DND-41 (cell line): ENCODE measurements at regions not wholly inside any gene's neighbourhood (a gene's known extent, or its start where the extent isn't known, plus 50 kb on each side); places are given as distances from the start of the nearest gene placed in this dataset.

Source experiments
- ATAC-seq: fragments of 200-7000 bp; cut with Tn5 transposase; 3 replicates; pipeline ENCODE4 v1.9.1; 2021; ENCODE audit warnings: low read depth; ENCODE audit not compliant: insufficient read depth
- DNase-seq: peaks from one replicate; pipeline ENCODE4 v3.0.0-alpha.2; 2020
- H2AFZ ChIP-seq: 2 replicates; pipeline ENCODE4 v1.6.0; 2012; ENCODE audit warnings: low read depth, low read length
- H3K27ac ChIP-seq: 2 replicates; pipeline ENCODE4 v1.5.1; 2012; ENCODE audit warnings: low read length, inconsistent platforms
- H3K27me3 ChIP-seq: fragments of 200-600 bp; sonication (generic); 2 replicates; pipeline ENCODE4 v1.6.0; 2012; ENCODE audit warnings: low read length, mild to moderate bottlenecking, inconsistent platforms; ENCODE audit not compliant: insufficient read depth, poor library complexity
- H3K36me3 ChIP-seq: 2 replicates; pipeline ENCODE4 v1.5.1; 2012; ENCODE audit warnings: low read length, inconsistent platforms; ENCODE audit not compliant: insufficient read depth
- H3K4me1 ChIP-seq: 2 replicates; pipeline ENCODE4 v1.5.1; 2012; ENCODE audit warnings: mild to moderate bottlenecking, low read length; ENCODE audit not compliant: insufficient read depth
- H3K4me2 ChIP-seq: 2 replicates; pipeline ENCODE4 v1.6.0; 2012; ENCODE audit warnings: mild to moderate bottlenecking, moderate library complexity, low read length, inconsistent platforms; ENCODE audit not compliant: insufficient read depth
- H3K4me3 ChIP-seq, 2 experiments: fragments of 200-600 bp in 1 of 2; shearing (Covaris generic) in 1 of 2; 2 replicates each; pipeline ENCODE4 v1.5.1; 2012 to 2016; ENCODE audit warnings: inconsistent platforms in 2 of 2, low read length in 2 of 2, mild to moderate bottlenecking in 2 of 2, low read depth in 1 of 2, moderate library complexity in 1 of 2
- H3K79me2 ChIP-seq: 2 replicates; pipeline ENCODE4 v1.6.0; 2012; ENCODE audit warnings: low read length, inconsistent platforms; ENCODE audit not compliant: insufficient read depth
- H3K9ac ChIP-seq: 2 replicates; pipeline ENCODE4 v1.6.0; 2012; ENCODE audit warnings: low read depth, mild to moderate bottlenecking, inconsistent platforms, low read length, moderate library complexity
- H3K9me3 ChIP-seq: 2 replicates; pipeline ENCODE4 v1.5.1; 2012; ENCODE audit warnings: low read length, moderate library complexity, mild to moderate bottlenecking, inconsistent platforms; ENCODE audit not compliant: insufficient read depth, severe bottlenecking
- H4K20me1 ChIP-seq: 2 replicates; pipeline ENCODE4 v1.6.0; 2012; ENCODE audit warnings: low read length; ENCODE audit not compliant: insufficient read depth
- EZH2 ChIP-seq: IDR thresholded peaks from 3 replicates; pipeline ENCODE4 v1.6.1; 2012; ENCODE audit warnings: borderline replicate concordance, low read depth, mild to moderate bottlenecking, moderate library complexity, low read length, inconsistent platforms; ENCODE audit not compliant: severe bottlenecking
- TF ChIP-seq, protein P1 (sequence below): IDR thresholded peaks from 2 replicates; pipeline ENCODE4 v1.5.1; 2012; ENCODE audit warnings: borderline replicate concordance, low read length, moderate library complexity, mild to moderate bottlenecking; ENCODE audit not compliant: poor library complexity, severe bottlenecking; ENCODE audit errors: extremely low read depth

DNA sequence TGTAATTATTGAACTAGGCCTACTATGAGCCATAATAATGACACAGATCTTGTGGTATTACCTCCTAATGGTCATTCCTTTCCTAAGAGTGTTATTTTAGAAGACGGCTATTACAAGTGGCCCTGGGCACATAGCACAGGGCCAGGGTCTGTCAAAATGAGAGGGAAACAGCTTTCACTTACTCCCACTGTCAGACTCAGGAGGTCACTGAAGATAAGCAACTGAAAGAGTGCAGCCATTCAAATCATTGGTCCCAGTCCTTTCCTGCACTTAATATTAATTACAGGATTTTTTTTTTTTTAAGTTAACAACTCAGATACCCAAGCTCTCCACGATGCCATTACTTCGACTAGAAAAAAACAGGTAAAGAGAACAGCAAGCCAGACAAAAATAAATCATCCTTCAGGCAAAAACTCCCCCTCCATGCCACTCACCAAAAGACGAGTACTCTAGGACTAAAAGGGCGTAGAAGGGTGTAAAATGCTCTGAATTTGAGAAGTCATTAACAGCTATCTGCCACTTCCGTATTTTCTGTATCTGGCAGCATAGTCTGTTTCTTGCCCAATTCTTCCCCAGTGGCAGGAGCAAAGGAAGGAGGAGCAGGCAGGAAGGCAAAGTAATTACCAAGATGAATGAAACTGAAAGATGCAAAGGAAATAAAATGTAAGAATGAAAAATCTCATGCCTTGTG lies 87.4 kb downstream of the ZNF608 start:
- no peak overlapping the region for H2AFZ ChIP-seq
- no peak for TF ChIP-seq EZH2
- TF ChIP-seq, protein P1, sequence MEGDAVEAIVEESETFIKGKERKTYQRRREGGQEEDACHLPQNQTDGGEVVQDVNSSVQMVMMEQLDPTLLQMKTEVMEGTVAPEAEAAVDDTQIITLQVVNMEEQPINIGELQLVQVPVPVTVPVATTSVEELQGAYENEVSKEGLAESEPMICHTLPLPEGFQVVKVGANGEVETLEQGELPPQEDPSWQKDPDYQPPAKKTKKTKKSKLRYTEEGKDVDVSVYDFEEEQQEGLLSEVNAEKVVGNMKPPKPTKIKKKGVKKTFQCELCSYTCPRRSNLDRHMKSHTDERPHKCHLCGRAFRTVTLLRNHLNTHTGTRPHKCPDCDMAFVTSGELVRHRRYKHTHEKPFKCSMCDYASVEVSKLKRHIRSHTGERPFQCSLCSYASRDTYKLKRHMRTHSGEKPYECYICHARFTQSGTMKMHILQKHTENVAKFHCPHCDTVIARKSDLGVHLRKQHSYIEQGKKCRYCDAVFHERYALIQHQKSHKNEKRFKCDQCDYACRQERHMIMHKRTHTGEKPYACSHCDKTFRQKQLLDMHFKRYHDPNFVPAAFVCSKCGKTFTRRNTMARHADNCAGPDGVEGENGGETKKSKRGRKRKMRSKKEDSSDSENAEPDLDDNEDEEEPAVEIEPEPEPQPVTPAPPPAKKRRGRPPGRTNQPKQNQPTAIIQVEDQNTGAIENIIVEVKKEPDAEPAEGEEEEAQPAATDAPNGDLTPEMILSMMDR = no peak
- no peak overlapping the region for H3K27ac ChIP-seq
- no peaks in the 10 kb centered on the region for H3K79me2 ChIP-seq
- no peaks in the 10 kb centered on the region for H3K36me3 ChIP-seq
- ATAC-seq (no peak), DNase-seq (no peak)
- H3K27me3 ChIP-seq = no peaks in the 10 kb centered on the region
- no peak overlapping the region for H3K4me2 ChIP-seq
- H3K9me3 ChIP-seq = no peaks in the 10 kb centered on the region
- no peak overlapping the region for H3K9ac ChIP-seq
- no peak overlapping the region for H3K4me3 ChIP-seq
- H3K4me1 ChIP-seq = peaks cover 15% of the 10 kb centered on the region
- no peaks in the 10 kb centered on the region for H4K20me1 ChIP-seq

DNA sequence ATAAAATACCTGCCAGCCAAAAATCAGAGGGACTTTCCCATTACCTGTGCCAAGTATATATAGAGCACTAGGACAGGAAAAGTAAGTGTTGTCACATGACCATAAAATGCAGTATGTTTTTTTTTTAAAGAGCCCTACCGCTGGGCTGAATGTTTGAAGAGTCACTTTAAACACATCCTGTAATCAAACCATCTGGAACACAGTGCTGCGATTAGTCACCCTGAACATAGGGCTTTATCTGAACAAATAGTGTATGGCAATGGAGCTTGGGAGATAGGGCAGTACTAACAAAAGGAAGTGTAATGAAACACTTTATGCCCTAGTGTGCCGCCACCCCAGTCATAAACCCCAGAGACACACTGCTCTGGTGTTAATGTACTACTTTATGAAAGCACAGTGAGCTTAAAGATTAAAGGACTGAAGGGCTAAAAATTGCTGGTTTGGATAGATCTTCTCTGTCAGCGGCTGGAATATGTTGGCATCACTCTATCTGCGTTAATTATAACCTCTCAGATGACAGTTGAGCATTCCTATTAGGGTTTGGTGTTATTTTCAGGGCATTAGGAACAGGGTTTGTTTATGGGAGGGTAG lies 90.4 kb downstream of the ZNF608 start:
- Histone ChIP-seq H3K4me1 (peaks cover 29% of the 10 kb centered on the region), H3K4me2 (no peak overlapping the region), H4K20me1 (no peaks in the 10 kb centered on the region; the same call in 1 of the 2 replicates), H3K79me2 (no peaks in the 10 kb centered on the region), H3K36me3 (no peaks in the 10 kb centered on the region), H3K9me3 (no peaks in the 10 kb centered on the region), H3K9ac (no peak overlapping the region), H3K4me3 (no peak overlapping the region), H3K27me3 (no peaks in the 10 kb centered on the region), H3K27ac (no peak overlapping the region), H2AFZ (no peak overlapping the region)
- TF ChIP-seq EZH2 = no peak
- TF ChIP-seq, protein P1 = no peak
- DNase-seq (no peak), ATAC-seq (peak; percentile 74)

DNA sequence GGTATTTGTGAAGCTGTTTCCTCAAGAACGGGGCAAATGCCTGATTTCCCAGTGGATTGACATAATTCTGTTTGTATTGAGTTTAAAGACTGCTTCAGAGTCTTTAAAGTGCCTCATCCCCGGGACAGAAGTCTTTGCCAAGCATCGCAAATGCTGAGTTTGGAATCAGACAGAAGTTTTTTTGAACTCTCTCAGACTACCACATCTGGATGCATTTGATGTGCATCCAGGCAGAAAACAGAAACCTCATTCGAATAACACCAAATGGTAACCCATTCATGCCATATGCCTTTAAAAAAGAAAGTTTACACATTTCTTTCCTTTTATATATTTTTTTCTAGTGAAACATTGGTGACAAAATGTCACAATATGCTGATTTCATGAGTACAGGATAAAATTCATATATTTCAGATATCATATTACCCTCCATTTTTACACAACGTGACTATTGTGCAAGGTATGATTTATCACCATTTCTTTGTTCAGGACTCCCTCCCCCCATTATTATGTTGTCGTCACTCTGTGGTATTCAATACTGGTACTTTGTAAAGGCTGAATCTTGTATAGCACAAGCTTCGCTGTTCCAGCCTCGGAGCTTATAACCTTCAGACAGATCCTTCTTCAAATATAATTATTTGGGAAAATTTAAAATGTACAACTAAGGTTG lies 91.1 kb downstream of the ZNF608 start:
- no peak for ATAC-seq
- Histone ChIP-seq H3K79me2 (no peaks in the 10 kb centered on the region), H3K27ac (no peak overlapping the region), H3K27me3 (no peaks in the 10 kb centered on the region), H3K9me3 (no peaks in the 10 kb centered on the region), H3K4me1 (peaks cover 35% of the 10 kb centered on the region), H4K20me1 (no peaks in the 10 kb centered on the region; the same call in 1 of the 2 replicates), H3K9ac (no peak overlapping the region), H2AFZ (no peak overlapping the region), H3K4me3 (no peak overlapping the region), H3K4me2 (no peak overlapping the region), H3K36me3 (no peaks in the 10 kb centered on the region)
- TF ChIP-seq EZH2 = no peak
- TF ChIP-seq, protein P1 = no peak
- DNase-seq = no peak
